SK-N-SH (cell line): ENCODE measurements at regions not wholly inside any gene's neighbourhood (a gene's known extent, or its start where the extent isn't known, plus 50 kb on each side); places are given as distances from the start of the nearest gene placed in this dataset.
A peak's percentile ranks its signal among the peaks of the same experiment; 100 is the strongest.

Experiments used
- CTCF ChIA-PET: fragments of 300-600, 350-600 bp; formaldehyde crosslinking; extraction: SDS; loops from one replicate; lab custom pipeline; 2021; lab: Yijun Ruan, JAX
- POLR2A ChIA-PET: fragments of 350-600 bp; sonication (Branson Sonifier 250); formaldehyde crosslinking; extraction: SDS; loops from one replicate; lab custom pipeline; 2020; ENCODE audit warnings: antibody characterized with exemption, inconsistent platforms; lab: Yijun Ruan, JAX
- DNase-seq: peaks from one replicate; pipeline ENCODE4 v3.0.0; 2012
- H2AFZ ChIP-seq: fragments of 200-600 bp; sonication (generic); 2 replicates; pipeline ENCODE4 v1.8.1; 2016; ENCODE audit warnings: antibody characterized with exemption, mild to moderate bottlenecking, low read depth
- H3F3A ChIP-seq: fragments of 200-600 bp; sonication (generic); replicated peaks from 2 replicates; pipeline ENCODE3; 2016; ENCODE audit warnings: antibody characterized with exemption, mild to moderate bottlenecking; ENCODE audit not compliant: insufficient read depth
- H3K27ac ChIP-seq, 2 experiments: fragments of 200-500 bp in 1 of 2; fragments of 200-600 bp in 1 of 2; sonication (Bioruptor generic) in 1 of 2; sonication (generic), shearing (Covaris generic) in 1 of 2; 2 replicates each; pipeline versions ENCODE4 v1.5.1 to v1.6.1; 2014 to 2016; ENCODE audit warnings: low read depth in 2 of 2, inconsistent platforms in 1 of 2, low read length in 1 of 2, mild to moderate bottlenecking in 1 of 2, mixed read lengths in 1 of 2
- H3K27me3 ChIP-seq: fragments of 200-600 bp; sonication (generic), shearing (Covaris generic); 2 replicates; pipeline ENCODE4 v1.6.1; 2016; ENCODE audit warnings: mixed run types; ENCODE audit not compliant: insufficient read depth
- H3K36me3 ChIP-seq, 2 experiments: fragments of 200-500 bp in 1 of 2; fragments of 200-600 bp in 1 of 2; sonication (Bioruptor generic) in 1 of 2; sonication (generic) in 1 of 2; replicated peaks in 1 of 2; 2 replicates each; pipeline versions ENCODE3 to v1.5.1; 2014 to 2016; ENCODE audit warnings: low read length in 1 of 2, mild to moderate bottlenecking in 1 of 2; ENCODE audit not compliant: insufficient read depth in 2 of 2, control insufficient read depth in 1 of 2
- H3K4me1 ChIP-seq, 2 experiments: fragments of 200-500 bp in 1 of 2; fragments of 200-600 bp in 1 of 2; sonication (Bioruptor generic) in 1 of 2; sonication (generic), shearing (Covaris generic) in 1 of 2; 2 replicates each; pipeline versions ENCODE4 v1.5.1 to v1.6.1; 2014 to 2016; ENCODE audit warnings: low read depth in 1 of 2, low read length in 1 of 2, mixed run types in 1 of 2; ENCODE audit not compliant: insufficient read depth in 2 of 2, control insufficient read depth in 1 of 2
- H3K4me2 ChIP-seq: fragments of 200-600 bp; sonication (generic), shearing (Covaris generic); 2 replicates; pipeline ENCODE4 v1.6.1; 2017; ENCODE audit warnings: mixed run types
- H3K4me3 ChIP-seq, 2 experiments: fragments of 200-500 bp in 1 of 2; fragments of 200-600 bp in 1 of 2; sonication (Bioruptor generic) in 1 of 2; sonication (generic), shearing (Covaris generic) in 1 of 2; 2 replicates each; pipeline versions ENCODE4 v1.5.1 to v1.8.1; 2014 to 2016; ENCODE audit warnings: low read depth in 2 of 2, inconsistent platforms in 1 of 2, low read length in 1 of 2, mild to moderate bottlenecking in 1 of 2, mixed read lengths in 1 of 2, moderate library complexity in 1 of 2
- H3K79me2 ChIP-seq: fragments of 200-600 bp; sonication (generic); 2 replicates; pipeline ENCODE4 v1.8.1; 2017; ENCODE audit warnings: mild to moderate bottlenecking; ENCODE audit not compliant: insufficient read depth
- H3K9ac ChIP-seq: fragments of 200-600 bp; sonication (generic); 2 replicates; pipeline ENCODE4 v1.6.1; 2017; ENCODE audit warnings: mixed run types
- H3K9me2 ChIP-seq: fragments of 200-600 bp; sonication (generic); 2 replicates; pipeline ENCODE4 v1.6.1; 2017; ENCODE audit warnings: mixed run types
- H3K9me3 ChIP-seq: fragments of 200-600 bp; sonication (generic); 2 replicates; pipeline ENCODE4 v1.6.1; 2017; ENCODE audit warnings: mixed run types, mild to moderate bottlenecking, moderate library complexity
- H4K20me1 ChIP-seq: fragments of 200-600 bp; sonication (generic); 2 replicates; pipeline ENCODE4 v1.6.1; 2017; ENCODE audit warnings: mild to moderate bottlenecking, mixed run types; ENCODE audit not compliant: insufficient read depth
- CHD2 ChIP-seq: fragments of 150-350 bp; IDR thresholded peaks from 2 replicates; pipeline ENCODE4 v1.6.1; 2018; ENCODE audit warnings: low read length; ENCODE audit not compliant: partially characterized antibody
- EP300 ChIP-seq, 2 experiments: IDR thresholded peaks; 2 replicates each; pipeline versions ENCODE4 v1.4.0 to v1.6.1; 2012; ENCODE audit warnings: borderline replicate concordance in 1 of 2, low read depth in 1 of 2, low read length in 1 of 2
- FOXJ3 ChIP-seq: sonication (generic); formaldehyde crosslinking; IDR thresholded peaks from 2 replicates; pipeline ENCODE4 v1.5.1; 2020; ENCODE audit warnings: mild to moderate bottlenecking, missing genetic modification reagents
- NFIC ChIP-seq: IDR thresholded peaks from 2 replicates; pipeline ENCODE4 v1.4.0; 2012; ENCODE audit warnings: borderline replicate concordance
- POLR2AphosphoS5 ChIP-seq: IDR thresholded peaks from 2 replicates; pipeline ENCODE4 v1.6.1; 2012; ENCODE audit warnings: low read depth, low read length
- RCOR1 ChIP-seq: fragments of 150-350 bp; IDR thresholded peaks from 2 replicates; pipeline ENCODE4 v1.6.1; 2017; ENCODE audit warnings: antibody characterized with exemption, low read length
- SIN3A ChIP-seq: IDR thresholded peaks from 2 replicates; pipeline ENCODE4 v1.6.1; 2012; ENCODE audit warnings: low read depth, mild to moderate bottlenecking, low read length, moderate library complexity, borderline replicate concordance
- USF1 ChIP-seq: IDR thresholded peaks from 2 replicates; pipeline ENCODE4 v1.4.0; 2012; ENCODE audit warnings: low read depth, borderline replicate concordance
- WGBS: methylation state at CpG from one replicate; pipeline ENCODE4 v1.1.6; 2017; ENCODE audit warnings: low lambda C conversion rate; 5-methylcytosine and 5-hydroxymethylcytosine counted together
- TF ChIP-seq, protein P1 (sequence below): IDR thresholded peaks from 2 replicates; pipeline ENCODE4; 2012
- TF ChIP-seq, protein P2 (sequence below): IDR thresholded peaks from 2 replicates; pipeline ENCODE4 v1.4.0; 2012; ENCODE audit warnings: low read depth

DNA sequence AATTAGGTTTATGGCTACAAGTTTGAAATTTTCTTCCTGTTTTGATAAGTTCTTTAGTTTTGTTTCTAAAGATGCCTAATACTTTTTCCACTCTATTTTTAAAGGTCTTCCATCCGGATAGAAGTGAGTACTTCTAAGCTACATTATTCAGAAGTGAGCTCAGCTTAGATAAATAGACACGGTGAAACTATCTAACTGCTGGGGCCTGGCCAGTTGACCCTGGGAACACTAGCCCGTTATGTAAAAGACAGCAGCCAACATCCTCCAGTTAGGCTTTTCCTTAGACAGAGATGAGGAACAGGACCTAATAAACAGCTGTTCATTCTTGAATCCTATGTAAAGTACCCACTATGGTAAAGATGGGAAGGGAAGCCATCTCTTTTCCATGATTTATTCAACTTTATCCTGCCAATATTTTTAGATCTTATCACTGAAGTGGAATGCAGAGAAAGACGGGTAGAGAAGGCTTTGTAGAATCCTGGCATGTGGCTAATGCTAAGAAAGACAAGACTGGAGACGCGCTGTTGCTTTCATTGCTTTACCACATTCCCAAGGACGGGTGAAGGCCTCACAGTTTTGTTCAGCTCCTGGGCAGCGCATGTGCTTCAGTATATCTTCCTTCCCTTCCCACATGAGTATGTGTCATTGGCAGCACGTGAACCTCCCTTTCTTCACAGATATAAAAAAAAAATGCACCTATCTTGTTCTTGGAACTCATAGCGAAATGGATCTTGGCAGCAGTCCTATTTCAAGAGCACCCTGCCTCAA, 340.0 kb upstream of the MEOX2 start:
- Histone ChIP-seq H3K79me2 (no peaks in the 10 kb centered on the region), H2AFZ (no peak overlapping the region), H3K9ac (no peak overlapping the region), H3K4me1 (no peaks in the 10 kb centered on the region), H3K4me2 (no peak overlapping the region), H3F3A (peaks cover 6% of the 10 kb centered on the region), H3K27ac (peak overlapping the region in 1 of 2 experiments; percentile 24; a peak in 1 of 4 replicates), H3K4me3 (no peak overlapping the region), H3K27me3 (no peaks in the 10 kb centered on the region), H3K36me3 (no peaks in the 10 kb centered on the region), H3K9me3 (no peaks in the 10 kb centered on the region), H3K9me2 (no peaks in the 10 kb centered on the region), H4K20me1 (no peaks in the 10 kb centered on the region)
- no peak for TF ChIP-seq NFIC
- no peak for TF ChIP-seq FOXJ3 (CRISPR knock-in tag)
- no peak for TF ChIP-seq POLR2AphosphoS5
- TF ChIP-seq, protein P1, sequence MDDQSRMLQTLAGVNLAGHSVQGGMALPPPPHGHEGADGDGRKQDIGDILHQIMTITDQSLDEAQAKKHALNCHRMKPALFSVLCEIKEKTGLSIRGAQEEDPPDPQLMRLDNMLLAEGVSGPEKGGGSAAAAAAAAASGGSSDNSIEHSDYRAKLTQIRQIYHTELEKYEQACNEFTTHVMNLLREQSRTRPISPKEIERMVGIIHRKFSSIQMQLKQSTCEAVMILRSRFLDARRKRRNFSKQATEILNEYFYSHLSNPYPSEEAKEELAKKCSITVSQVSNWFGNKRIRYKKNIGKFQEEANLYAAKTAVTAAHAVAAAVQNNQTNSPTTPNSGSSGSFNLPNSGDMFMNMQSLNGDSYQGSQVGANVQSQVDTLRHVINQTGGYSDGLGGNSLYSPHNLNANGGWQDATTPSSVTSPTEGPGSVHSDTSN: no peak
- no peak for TF ChIP-seq EP300 (IDR thresholded peaks at IDR 0.05; ENCODE audit: borderline replicate concordance in 1 of 2, low read depth in 1 of 2, low read length in 1 of 2)
- no peak for TF ChIP-seq RCOR1
- POLR2A ChIA-PET: no interaction called here
- CTCF ChIA-PET: no interaction called here
- 24% methylated on average over 10 of the region's 10 CpGs for WGBS
- no peak for DNase-seq

DNA sequence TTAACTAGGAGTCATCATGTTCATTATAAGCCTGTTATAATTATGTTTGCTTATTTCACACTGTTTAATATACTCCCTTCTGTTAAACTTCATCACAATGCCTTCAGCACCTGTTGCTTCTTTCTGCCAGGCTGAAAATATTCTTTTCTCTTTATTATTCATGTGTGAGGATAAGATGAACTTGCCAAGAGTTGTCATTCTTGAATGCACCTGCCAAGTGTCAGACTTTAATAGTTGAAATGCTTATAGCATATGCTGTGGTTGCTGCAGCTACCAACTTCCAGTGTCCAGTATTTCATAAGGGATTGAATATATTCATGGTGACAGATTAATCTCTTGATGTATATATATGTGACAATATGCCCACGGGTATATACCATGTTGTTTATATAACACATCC, 339.2 kb upstream of the MEOX2 start:
- H3K27me3 ChIP-seq: no peaks in the 10 kb centered on the region
- TF ChIP-seq SIN3A: no peak
- TF ChIP-seq, protein P2, sequence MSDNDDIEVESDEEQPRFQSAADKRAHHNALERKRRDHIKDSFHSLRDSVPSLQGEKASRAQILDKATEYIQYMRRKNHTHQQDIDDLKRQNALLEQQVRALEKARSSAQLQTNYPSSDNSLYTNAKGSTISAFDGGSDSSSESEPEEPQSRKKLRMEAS: no peak
- TF ChIP-seq CHD2: no peak
- no peak for TF ChIP-seq USF1
- no peak for TF ChIP-seq RCOR1
- TF ChIP-seq FOXJ3 (CRISPR knock-in tag): no peak
- DNase-seq: no peak
- no peaks in the 10 kb centered on the region for H3K4me1 ChIP-seq
- CTCF ChIA-PET: no interaction called here
- no peaks in the 10 kb centered on the region for H4K20me1 ChIP-seq
- WGBS: 0% methylated on average over 1 of the region's 1 CpG
- H3K9me3 ChIP-seq: no peaks in the 10 kb centered on the region
- H3K79me2 ChIP-seq: no peaks in the 10 kb centered on the region
- no peak overlapping the region for H3K9ac ChIP-seq
- H3K4me2 ChIP-seq: no peak overlapping the region
- H3K9me2 ChIP-seq: no peaks in the 10 kb centered on the region
- peaks cover 6% of the 10 kb centered on the region for H3F3A ChIP-seq
- H2AFZ ChIP-seq: no peak overlapping the region
- POLR2A ChIA-PET: no interaction called here
- H3K27ac ChIP-seq: no peak overlapping the region
- no peak overlapping the region for H3K4me3 ChIP-seq
- H3K36me3 ChIP-seq: no peaks in the 10 kb centered on the region
